ENCODE measurements at regions not wholly inside any gene's neighbourhood (a gene's known extent, or its start where the extent isn't known, plus 50 kb on each side); places are given as distances from the start of the nearest gene placed in this dataset.

DNA sequence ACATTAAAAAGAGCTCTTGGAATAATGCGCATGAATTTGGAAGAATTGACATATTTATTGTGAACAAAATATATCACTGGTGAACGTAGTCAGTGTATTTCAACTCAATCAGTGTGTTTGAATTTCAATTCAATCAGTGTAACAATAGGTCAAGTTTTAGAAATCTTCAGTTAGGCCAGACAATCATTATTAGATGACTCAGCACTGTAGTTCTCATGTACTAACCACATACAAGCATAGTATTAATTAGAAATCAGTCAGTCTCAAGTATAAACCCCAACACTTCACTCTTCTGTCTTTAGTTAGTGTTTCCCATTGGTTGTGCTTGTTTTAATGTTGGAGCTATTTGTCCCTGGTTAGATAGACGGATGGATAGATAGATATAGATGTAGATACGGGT is 1247.9 kb downstream of the NXPH1 start:
- TF ChIP-seq CTCF (conservative IDR thresholded peaks at IDR 0.05) = no peak
- peaks cover 4% of the 10 kb centered on the region for H3K36me3 Mint-ChIP-seq (ENCODE audit: low read depth)
- H3K4me1 Mint-ChIP-seq = no peaks in the 10 kb centered on the region
- DNase-seq (ENCODE audit: low read depth, low spot score) = no peak
- H3K9me3 Mint-ChIP-seq = peaks cover 6% of the 10 kb centered on the region
- H3K4me3 Mint-ChIP-seq = no peak overlapping the region
- no peak overlapping the region for H3K27ac Mint-ChIP-seq (ENCODE audit: unreplicated experiment)
- no peaks in the 10 kb centered on the region for H3K27me3 Mint-ChIP-seq (ENCODE audit: low read depth)

- TF ChIP-seq CTCF (conservative IDR thresholded peaks at IDR 0.05) = no peak
- H3K27ac Mint-ChIP-seq (ENCODE audit: unreplicated experiment) = no peak overlapping the region
- no peak overlapping the region for H3K4me3 Mint-ChIP-seq
- H3K4me1 Mint-ChIP-seq = peaks cover 4% of the 10 kb centered on the region
- H3K27me3 Mint-ChIP-seq (ENCODE audit: low read depth) = no peaks in the 10 kb centered on the region
- peaks cover 6% of the 10 kb centered on the region for H3K36me3 Mint-ChIP-seq (ENCODE audit: low read depth)
- peaks cover 20% of the 10 kb centered on the region for H3K9me3 Mint-ChIP-seq
- DNase-seq (ENCODE audit: low read depth, low spot score) = no peak
These were observed 1257.9 kb downstream of the NXPH1 start for GRCh38 chr7:9691286-9691685.

GRCh38 chr7:9698375-9698774 is 1265.0 kb downstream of the NXPH1 start:
- H3K27me3 Mint-ChIP-seq (ENCODE audit: low read depth) = no peaks in the 10 kb centered on the region
- no peak overlapping the region for H3K4me3 Mint-ChIP-seq
- no peak overlapping the region for H3K27ac Mint-ChIP-seq (ENCODE audit: unreplicated experiment)
- H3K4me1 Mint-ChIP-seq = no peaks in the 10 kb centered on the region
- TF ChIP-seq CTCF (conservative IDR thresholded peaks at IDR 0.05) = no peak
- DNase-seq (ENCODE audit: low read depth, low spot score) = no peak
- peaks cover 5% of the 10 kb centered on the region for H3K9me3 Mint-ChIP-seq
- H3K36me3 Mint-ChIP-seq (ENCODE audit: low read depth) = no peaks in the 10 kb centered on the region

- Mint-ChIP-seq H3K27ac (ENCODE audit: unreplicated experiment) (no peak overlapping the region), H3K36me3 (ENCODE audit: low read depth) (no peaks in the 10 kb centered on the region), H3K4me1 (peaks cover 5% of the 10 kb centered on the region), H3K9me3 (no peaks in the 10 kb centered on the region), H3K27me3 (ENCODE audit: low read depth) (no peaks in the 10 kb centered on the region), H3K4me3 (no peak overlapping the region)
- no peak for TF ChIP-seq CTCF (conservative IDR thresholded peaks at IDR 0.05)
- no peak for DNase-seq (ENCODE audit: low read depth, low spot score)
These were observed 1264.5 kb upstream of the PHF14 start for GRCh38 chr7:9709216-9709615.

DNA sequence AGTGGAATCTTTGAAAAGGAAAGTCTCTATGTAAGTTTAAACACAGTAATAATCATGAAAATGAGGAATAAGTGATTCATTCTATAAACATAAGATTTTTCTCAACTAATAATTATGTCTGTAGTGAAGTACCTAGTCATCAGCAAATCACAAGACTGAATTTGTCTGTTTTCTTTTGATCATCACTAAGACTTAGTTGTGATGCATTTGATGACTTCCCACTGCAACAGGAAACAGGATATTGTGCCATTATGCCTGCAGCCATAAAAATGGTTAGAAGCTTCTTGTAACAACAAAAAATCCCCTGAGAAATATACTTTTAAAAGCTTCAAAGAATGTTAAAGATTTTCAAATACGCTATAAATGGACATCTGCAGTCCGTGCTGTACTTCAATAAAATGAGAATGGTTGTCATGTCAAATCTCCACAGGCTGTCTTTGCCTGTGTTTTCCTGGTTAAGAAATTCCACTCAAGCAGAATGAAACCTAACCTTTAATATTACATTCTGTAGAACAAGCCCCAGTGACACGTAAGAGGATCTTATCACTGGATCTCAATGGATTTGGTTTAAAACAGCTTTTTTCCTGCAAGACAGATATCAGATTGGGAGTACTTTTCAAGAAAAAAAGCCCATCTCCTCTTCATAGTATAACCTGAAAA is 1262.3 kb upstream of the PHF14 start:
- DNase-seq (ENCODE audit: low read depth, low spot score) = no peak
- Mint-ChIP-seq H3K9me3 (no peaks in the 10 kb centered on the region), H3K36me3 (ENCODE audit: low read depth) (no peaks in the 10 kb centered on the region), H3K27ac (ENCODE audit: unreplicated experiment) (no peak overlapping the region), H3K4me1 (peaks cover 5% of the 10 kb centered on the region), H3K27me3 (ENCODE audit: low read depth) (no peaks in the 10 kb centered on the region), H3K4me3 (no peak overlapping the region)
- TF ChIP-seq CTCF (conservative IDR thresholded peaks at IDR 0.05) = no peak

Data from neural crest cell (in vitro differentiated cells).